Stomach smooth muscle (tissue), 2 donors: ENCODE measurements at regions not wholly inside any gene's neighbourhood (a gene's known extent, or its start where the extent isn't known, plus 50 kb on each side); places are given as distances from the start of the nearest gene placed in this dataset.

ENCODE experiments used
- H3K27ac ChIP-seq: one replicate; pipeline ENCODE4 v1.7.0; 2013; ENCODE audit warnings: mild to moderate bottlenecking, low read length, inconsistent platforms
- H3K27me3 ChIP-seq, 2 donors: one replicate each; pipeline ENCODE4 v1.7.0; 2013; ENCODE audit warnings: low read length in 2 of 2; ENCODE audit not compliant: insufficient read depth in 2 of 2, control insufficient read depth in 1 of 2
- H3K36me3 ChIP-seq, 2 donors: one replicate each; pipeline ENCODE4 v1.7.0; 2013; ENCODE audit warnings: low read length in 2 of 2; ENCODE audit not compliant: control insufficient read depth in 2 of 2, insufficient read depth in 2 of 2
- H3K4me1 ChIP-seq: one replicate; pipeline ENCODE4 v1.7.0; 2013; ENCODE audit warnings: low read length; ENCODE audit not compliant: control insufficient read depth, insufficient read depth
- H3K4me3 ChIP-seq, 2 donors: one replicate each; pipeline ENCODE4 v1.7.0; 2013; ENCODE audit warnings: low read length in 2 of 2
- H3K9ac ChIP-seq, 2 donors: one replicate each; pipeline ENCODE4 v1.7.0; 2013; ENCODE audit warnings: low read length in 2 of 2, mild to moderate bottlenecking in 1 of 2
- H3K9me3 ChIP-seq, 2 donors: one replicate each; pipeline ENCODE4 v1.7.0; 2013; ENCODE audit warnings: low read length in 2 of 2; ENCODE audit not compliant: control insufficient read depth in 2 of 2
- donor health status: healthy.
- donor health status: Pancreatic carcinoma.

DNA sequence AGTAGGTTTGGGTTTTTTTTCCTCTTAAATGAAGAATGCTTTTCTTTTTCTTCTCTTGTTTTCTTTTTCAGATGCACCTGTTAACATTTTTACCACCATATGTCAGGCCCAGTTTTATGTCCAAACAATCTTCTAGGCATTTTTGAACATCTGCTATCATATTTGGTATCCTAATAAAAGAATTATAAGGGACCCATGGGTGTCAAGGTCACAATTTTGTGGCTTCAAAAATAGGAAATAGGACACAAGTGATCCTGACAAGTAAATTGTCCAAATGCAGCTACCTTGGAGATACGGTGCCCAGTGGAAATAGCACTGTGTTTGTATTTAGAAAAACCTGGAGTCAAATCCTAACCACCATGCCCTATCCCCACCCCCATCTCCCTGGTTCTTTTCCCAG lies 270.3 kb downstream of the MZT1 start:
- no peaks in the 10 kb centered on the region for H3K27me3 ChIP-seq
- H3K36me3 ChIP-seq = no peaks in the 10 kb centered on the region
- no peak overlapping the region for H3K4me3 ChIP-seq
- no peak overlapping the region for H3K9ac ChIP-seq
- no peaks in the 10 kb centered on the region for H3K9me3 ChIP-seq
- no peak overlapping the region for H3K27ac ChIP-seq
- no peaks in the 10 kb centered on the region for H3K4me1 ChIP-seq

- no peaks in the 10 kb centered on the region for H3K4me1 ChIP-seq
- H3K27me3 ChIP-seq = no peaks in the 10 kb centered on the region
- no peaks in the 10 kb centered on the region for H3K9me3 ChIP-seq
- H3K27ac ChIP-seq = no peak overlapping the region
- no peak overlapping the region for H3K4me3 ChIP-seq
- H3K36me3 ChIP-seq = no peaks in the 10 kb centered on the region
- no peak overlapping the region for H3K9ac ChIP-seq
Observed at GRCh38 chr13:72456486-72456885, 270.9 kb downstream of the MZT1 start.

- Histone ChIP-seq H3K9me3 (no peaks in the 10 kb centered on the region), H3K36me3 (no peaks in the 10 kb centered on the region), H3K4me3 (no peak overlapping the region), H3K27ac (no peak overlapping the region), H3K4me1 (no peaks in the 10 kb centered on the region), H3K9ac (no peak overlapping the region), H3K27me3 (no peaks in the 10 kb centered on the region)
Observed at GRCh38 chr13:72453161-72453560, 274.3 kb downstream of the MZT1 start.

DNA sequence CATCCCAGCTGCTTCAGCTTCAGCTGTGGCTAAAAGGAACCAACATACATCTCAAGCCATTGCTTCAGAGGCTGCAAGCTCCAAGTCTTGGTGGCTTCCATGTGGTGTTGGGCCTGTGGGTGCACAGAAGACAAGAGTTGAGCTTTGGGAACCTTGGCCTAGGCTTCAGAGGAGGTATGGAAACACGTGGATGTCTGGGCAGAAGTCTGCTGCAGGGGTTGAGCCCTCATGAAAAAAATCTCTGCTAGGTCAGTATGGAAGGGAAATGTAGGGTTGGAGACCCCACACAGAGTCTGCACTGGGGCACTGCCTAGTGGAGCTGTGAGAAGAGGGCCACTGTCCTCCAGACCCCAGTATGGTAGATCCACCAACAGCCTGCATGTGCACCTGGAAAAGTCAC lies 279.3 kb downstream of the MZT1 start:
- Histone ChIP-seq H3K36me3 (no peaks in the 10 kb centered on the region), H3K9me3 (no peaks in the 10 kb centered on the region), H3K4me1 (no peaks in the 10 kb centered on the region), H3K27me3 (no peaks in the 10 kb centered on the region), H3K4me3 (no peak overlapping the region), H3K9ac (no peak overlapping the region), H3K27ac (no peak overlapping the region)

DNA sequence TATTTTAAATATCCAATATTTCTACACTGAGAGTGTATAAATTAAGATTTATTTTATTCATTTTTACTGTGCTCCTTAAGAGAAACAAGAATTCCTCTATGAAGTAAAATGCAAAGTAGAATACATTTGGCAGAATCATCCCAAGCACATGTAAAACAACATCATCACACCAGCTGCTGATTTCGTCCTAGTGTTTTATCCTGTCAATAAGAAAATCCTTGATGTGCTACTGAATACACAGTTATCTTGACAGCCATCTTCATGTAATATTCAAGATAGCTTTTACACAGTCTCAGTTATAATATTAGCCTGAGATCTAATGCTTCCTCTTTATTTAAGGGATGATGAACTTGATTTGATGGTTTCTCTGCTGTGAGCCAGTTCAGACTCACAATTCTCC lies 282.4 kb downstream of the MZT1 start:
- Histone ChIP-seq H3K4me3 (no peak overlapping the region), H3K36me3 (no peaks in the 10 kb centered on the region), H3K9ac (no peak overlapping the region), H3K9me3 (no peaks in the 10 kb centered on the region), H3K4me1 (no peaks in the 10 kb centered on the region), H3K27ac (no peak overlapping the region), H3K27me3 (no peaks in the 10 kb centered on the region)

DNA sequence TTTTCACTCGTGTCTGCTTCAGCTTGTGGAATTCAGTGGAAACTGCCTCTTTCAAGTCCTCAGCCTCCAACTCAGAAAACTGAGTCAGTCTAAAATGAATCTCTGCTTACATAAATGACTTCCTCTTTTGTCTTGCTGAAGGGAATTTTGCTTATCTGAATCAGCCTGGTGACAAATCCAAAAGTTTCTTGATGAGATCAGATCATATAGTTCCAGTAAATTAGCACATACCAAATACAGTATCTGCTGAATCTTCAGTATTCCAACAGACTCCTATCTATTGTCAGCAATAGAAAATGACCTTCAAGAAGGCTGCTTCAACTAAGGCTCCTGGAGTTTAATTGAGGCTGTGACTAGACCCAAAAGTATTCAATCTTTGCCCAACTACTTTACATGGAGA lies 290.0 kb downstream of the MZT1 start:
- H3K9me3 ChIP-seq = no peaks in the 10 kb centered on the region
- no peaks in the 10 kb centered on the region for H3K36me3 ChIP-seq
- no peaks in the 10 kb centered on the region for H3K4me1 ChIP-seq
- no peaks in the 10 kb centered on the region for H3K27me3 ChIP-seq
- no peak overlapping the region for H3K4me3 ChIP-seq
- H3K27ac ChIP-seq = no peak overlapping the region
- H3K9ac ChIP-seq = no peak overlapping the region

DNA sequence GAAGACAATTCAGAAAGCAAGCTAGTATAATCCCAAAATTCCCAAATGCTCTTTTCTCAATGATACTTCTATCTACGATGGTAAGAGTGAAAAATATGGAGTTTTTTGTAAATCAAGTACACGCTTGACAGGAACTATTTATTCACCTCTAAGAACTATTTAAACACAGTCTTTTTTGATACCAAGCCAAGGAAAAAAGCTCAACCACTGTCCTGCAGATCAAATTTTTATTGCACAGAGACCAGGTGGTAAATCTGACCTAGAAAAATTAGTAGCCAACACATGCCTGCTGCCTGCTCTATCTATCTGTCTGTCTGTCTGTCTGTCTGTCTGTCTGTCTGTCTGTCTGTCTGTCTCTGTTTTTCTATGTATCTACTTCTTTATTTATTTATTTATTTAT lies 292.2 kb downstream of the MZT1 start:
- no peaks in the 10 kb centered on the region for H3K9me3 ChIP-seq
- no peak overlapping the region for H3K27ac ChIP-seq
- H3K4me1 ChIP-seq = no peaks in the 10 kb centered on the region
- H3K9ac ChIP-seq = no peak overlapping the region
- H3K4me3 ChIP-seq = no peak overlapping the region
- H3K36me3 ChIP-seq = no peaks in the 10 kb centered on the region
- no peaks in the 10 kb centered on the region for H3K27me3 ChIP-seq

DNA sequence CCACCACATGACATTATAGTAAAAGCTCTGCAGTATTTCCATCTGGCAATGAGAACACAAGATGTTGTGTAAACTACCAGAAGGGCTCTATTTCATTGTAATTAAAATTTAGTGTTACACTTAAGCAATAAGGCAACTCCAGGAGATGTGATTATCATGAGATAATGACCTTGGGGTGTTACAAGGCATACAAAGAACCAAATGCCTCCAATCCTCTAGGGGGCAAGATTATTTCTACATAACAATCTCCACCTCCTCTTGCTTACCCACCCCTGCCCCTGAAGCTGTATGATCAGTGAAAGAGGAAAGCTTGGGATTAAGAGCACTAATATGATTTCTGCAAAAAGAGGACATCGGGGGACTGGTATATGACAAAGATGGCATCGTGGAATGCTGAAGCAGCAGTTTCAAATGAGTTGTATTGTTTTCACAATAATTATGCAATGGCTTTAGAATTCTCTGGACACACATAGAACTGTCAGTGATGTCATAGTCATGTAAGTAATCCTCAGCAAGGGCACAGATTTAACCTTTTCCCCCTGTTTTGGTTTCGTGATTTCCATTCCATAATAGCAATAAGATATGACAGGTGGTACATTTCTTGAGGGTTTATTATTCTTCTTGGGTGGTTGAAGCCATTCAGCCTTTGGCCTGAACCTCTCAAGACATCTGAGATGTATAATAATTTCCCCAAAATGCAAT lies 295.3 kb downstream of the MZT1 start:
- Histone ChIP-seq H3K27ac (no peak overlapping the region), H3K27me3 (no peaks in the 10 kb centered on the region), H3K9ac (no peak overlapping the region), H3K36me3 (no peaks in the 10 kb centered on the region), H3K4me3 (no peak overlapping the region), H3K4me1 (no peaks in the 10 kb centered on the region), H3K9me3 (no peaks in the 10 kb centered on the region)

DNA sequence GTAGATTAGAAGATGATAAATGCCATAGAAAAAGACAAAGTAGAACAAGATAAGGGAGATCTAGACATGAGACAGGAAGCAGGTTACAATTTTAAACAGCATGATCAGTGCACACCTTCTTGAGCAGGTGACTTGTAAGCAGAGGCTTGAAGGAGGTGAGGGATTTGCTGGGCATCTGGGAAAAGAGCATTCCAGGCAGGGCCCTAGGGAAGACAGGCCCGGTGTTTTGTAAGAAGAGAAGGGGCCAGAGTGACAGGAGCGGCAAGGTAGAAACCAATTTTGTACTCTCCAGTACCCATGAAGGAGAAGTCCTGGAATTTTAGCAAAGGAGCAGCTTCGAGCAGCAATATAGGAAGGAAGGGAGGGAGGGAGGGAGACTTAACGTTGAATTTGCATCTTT lies 296.5 kb downstream of the MZT1 start:
- no peaks in the 10 kb centered on the region for H3K9me3 ChIP-seq
- no peak overlapping the region for H3K4me3 ChIP-seq
- no peak overlapping the region for H3K27ac ChIP-seq
- H3K36me3 ChIP-seq = no peaks in the 10 kb centered on the region
- no peaks in the 10 kb centered on the region for H3K4me1 ChIP-seq
- no peak overlapping the region for H3K9ac ChIP-seq
- H3K27me3 ChIP-seq = no peaks in the 10 kb centered on the region

- no peak overlapping the region for H3K4me3 ChIP-seq
- H3K9me3 ChIP-seq = no peaks in the 10 kb centered on the region
- H3K9ac ChIP-seq = no peak overlapping the region
- no peaks in the 10 kb centered on the region for H3K27me3 ChIP-seq
- no peak overlapping the region for H3K27ac ChIP-seq
- no peaks in the 10 kb centered on the region for H3K36me3 ChIP-seq
- H3K4me1 ChIP-seq = no peaks in the 10 kb centered on the region
Observed at GRCh38 chr13:72427757-72428528, 299.5 kb downstream of the MZT1 start.

DNA sequence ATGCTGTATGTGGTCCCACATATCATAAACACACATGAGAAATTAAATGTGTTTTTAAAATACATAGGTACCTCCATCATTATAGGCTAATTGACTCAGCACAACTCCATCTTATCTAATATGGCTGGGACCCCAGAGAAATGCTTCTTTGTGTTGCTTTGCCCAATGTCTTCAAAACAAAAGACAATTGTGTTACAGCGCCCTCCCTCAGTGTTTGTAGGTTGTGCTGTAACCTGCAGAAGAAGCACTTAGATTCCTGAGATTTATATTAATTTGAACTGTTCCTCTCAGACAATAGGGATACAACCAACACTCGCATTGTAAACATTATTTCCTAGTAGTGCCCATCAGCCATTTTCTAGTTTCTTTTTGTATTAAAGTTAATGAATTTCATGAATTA lies 303.4 kb downstream of the MZT1 start:
- H3K36me3 ChIP-seq = no peaks in the 10 kb centered on the region
- no peak overlapping the region for H3K4me3 ChIP-seq
- H3K9me3 ChIP-seq = no peaks in the 10 kb centered on the region
- no peak overlapping the region for H3K9ac ChIP-seq
- no peak overlapping the region for H3K27ac ChIP-seq
- H3K4me1 ChIP-seq = no peaks in the 10 kb centered on the region
- H3K27me3 ChIP-seq = no peaks in the 10 kb centered on the region
